GM18507 (cell line): ENCODE measurements at regions not wholly inside any gene's neighbourhood (a gene's known extent, or its start where the extent isn't known, plus 50 kb on each side); places are given as distances from the start of the nearest gene placed in this dataset.

ENCODE experiments used
- DNase-seq: peaks from one replicate; pipeline ENCODE4 v3.0.0; 2011; ENCODE audit warnings: low read depth; ENCODE audit not compliant: insufficient read length; ENCODE audit errors: extremely low spot score
- FAIRE-seq: peaks from 2 replicates; lab custom pipeline; 2011; peaks lifted over from hg19 to GRCh38; lab: Jason Lieb, UNC

DNA sequence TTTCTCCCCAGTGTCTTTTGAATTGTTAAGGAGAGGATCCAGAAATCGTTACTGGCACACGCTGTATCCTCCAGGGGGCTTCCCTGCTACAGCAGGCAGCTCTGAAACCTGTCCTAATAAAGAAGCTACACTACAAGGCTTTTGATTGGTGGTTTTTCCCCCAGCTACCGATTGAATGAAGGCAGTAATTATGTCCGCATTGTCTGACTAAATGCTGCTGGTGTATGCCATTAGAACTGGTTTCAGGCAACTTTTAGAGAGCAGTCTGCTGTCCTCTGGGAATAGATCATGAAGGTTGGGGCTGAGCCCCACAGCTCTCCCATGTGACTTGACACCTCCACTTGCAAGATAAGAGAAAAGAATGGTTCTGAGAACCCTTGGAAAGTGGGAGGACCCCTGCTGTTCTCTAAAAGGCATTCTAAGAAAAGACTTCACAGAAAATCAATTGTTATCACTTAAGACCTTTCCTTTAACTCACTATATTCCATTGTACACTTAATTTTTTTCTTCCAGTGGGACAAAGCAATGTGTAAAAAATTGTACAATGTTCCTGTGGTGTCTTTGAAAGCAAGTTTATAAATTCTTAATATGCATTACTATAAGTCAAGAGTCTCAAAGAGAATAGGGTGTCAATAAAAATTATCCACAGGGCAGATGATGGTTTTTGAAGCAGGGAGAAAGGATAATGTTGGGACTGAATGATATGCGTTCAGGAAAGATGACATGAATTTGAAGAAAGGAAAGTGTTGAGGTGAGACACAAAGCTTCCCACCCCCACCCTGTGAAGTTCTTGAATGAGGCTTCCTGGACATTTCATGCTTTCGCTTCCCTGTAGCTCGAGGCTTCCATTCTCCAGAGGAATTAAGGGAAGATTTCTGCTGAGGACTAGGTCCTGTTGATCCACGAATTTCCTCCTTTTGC is 53.0 kb upstream of the DAZL start:
- DNase-seq (no peak), FAIRE-seq (no peak)

DNA sequence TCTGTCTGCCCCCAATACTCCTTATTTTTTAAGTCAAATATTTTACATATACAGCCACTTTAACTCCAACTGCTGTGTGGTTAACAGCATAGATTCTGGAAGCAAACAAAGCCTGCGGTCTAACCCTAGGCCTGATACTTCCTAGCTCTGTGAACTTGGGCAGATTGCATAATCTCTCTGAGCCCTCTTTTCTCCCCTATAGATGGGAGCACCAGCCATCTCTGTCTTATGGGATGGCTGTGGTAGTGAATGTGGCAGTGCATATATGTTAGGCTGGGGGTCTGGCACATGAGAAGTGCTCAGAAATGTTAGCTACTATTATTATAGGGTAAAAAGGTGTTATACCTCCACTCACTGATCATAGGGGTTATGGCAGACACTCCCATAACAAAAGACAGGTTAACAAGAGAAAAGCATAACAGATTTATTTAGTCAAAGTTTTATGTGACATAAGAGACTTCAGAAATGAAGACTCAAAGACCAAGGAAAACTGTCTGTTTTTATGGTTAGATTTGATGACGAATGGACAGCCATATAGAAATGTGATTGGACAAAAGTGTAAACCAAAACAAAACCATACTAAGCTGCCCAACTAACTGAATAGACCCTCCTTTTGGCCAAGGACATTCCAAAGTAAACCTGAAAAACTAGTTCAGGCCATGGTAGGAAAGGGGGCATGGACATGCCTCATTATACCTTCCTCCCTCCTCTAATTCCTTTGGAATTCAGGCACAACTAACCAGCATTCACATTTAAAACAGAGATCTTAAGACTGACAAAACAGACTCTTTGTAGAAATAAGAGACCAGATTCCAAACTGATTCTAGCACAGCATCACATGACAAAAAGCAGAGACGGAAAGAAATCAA is 53.9 kb upstream of the DAZL start:
- no peak for DNase-seq
- FAIRE-seq: no peak

GRCh38 chr3:16663854-16664712 is 58.9 kb upstream of the DAZL start:
- FAIRE-seq (no peak), DNase-seq (no peak)

GRCh38 chr3:16665282-16665741 is 60.1 kb upstream of the DAZL start:
- no peak for DNase-seq
- FAIRE-seq: no peak

DNA sequence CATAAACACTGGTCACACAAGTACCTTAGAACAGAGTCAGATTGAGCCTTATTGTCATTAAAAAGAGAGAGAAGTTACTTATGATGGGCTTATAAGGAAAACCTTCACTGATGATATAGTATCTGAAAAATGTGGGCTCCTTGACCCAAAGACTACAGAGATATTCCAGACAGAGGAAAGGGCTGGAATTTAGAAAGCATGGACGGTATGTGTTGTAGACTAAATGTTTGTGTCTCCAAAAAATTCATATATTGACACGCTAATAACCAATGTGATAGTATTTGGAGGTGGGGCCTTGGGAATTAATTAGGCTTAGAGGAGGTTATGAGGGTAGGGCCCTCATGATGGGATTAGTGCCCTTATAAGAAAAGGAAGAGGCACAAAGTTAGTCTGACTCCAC is 61.0 kb upstream of the DAZL start:
- DNase-seq (no peak), FAIRE-seq (no peak)

DNA sequence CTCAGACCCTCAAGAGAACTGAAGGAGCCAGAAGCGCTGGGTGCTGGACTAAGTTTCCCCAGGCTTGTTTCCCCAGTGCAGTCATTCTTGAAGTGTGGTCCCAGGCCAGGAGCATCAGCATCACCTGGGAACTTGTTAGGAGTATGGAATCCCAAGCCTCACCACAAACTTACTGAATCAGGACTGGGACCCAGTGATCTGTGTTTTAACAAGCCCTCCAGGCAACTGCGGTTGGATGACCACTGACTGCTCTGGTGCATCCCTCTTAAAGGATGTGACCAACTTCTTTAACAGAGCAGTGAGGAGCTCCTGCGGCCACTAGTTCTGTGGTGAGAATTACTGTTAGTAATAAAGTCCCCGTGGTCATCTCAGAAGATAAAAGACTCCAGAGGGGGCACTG is 62.4 kb upstream of the DAZL start:
- FAIRE-seq (no peak), DNase-seq (no peak)

DNA sequence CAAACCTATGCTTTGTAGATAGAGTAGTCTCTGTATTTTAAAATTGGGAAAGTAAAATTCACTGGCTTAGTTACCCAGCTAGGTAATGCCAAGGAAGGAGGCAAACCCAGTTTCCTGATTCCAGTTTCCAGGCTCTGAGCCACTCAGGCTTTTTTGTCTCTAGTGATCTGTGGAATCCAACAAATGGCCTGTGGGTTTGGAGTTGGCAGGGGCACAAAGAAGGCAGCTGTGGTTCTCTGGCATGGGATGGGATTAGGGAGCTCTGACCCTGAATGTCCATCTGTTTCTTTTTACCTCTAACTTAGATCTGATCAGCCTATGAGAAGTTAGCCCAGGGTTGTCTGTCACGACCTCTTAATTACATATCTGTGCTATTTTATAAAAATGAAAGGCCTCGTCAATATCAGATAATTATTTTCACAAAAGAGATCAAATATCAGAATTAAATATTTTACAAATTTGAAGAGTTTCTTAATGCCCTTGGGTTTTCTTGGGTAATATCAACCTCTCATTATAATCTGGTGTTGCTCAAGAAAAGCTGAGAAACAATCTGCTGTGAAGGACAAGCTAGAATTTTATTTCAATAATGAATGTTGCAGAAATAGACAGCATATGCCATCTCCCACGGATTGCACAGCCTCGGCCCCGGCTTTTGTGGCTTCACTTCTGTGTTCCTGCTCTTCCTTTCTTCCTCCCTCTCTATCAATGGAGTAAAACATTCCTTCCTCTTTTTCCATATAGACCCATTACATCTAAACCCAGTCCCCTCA is 63.7 kb upstream of the DAZL start:
- FAIRE-seq: no peak
- DNase-seq: no peak

GRCh38 chr3:16670191-16670590 is 65.0 kb upstream of the DAZL start:
- DNase-seq: no peak
- no peak for FAIRE-seq

DNA sequence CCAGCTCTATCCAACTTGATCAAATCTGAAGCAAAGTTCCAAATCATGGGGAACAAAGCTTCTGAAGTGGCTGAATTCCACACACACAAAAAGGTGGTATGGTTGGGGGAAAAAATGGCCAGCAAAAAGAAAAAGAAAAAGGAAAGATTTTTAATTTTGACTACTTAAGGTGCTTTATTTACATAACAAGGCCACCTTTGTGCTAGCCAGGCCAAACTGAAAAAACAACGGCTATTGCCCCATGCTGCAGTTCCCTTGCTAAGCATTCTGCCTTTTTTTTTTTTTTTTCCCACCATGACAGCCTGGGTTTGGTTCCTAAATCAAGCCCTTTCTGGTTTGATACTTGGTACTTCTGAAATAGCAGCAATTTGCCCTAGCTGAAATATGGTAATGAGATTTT is 66.5 kb upstream of the DAZL start:
- FAIRE-seq (no peak), DNase-seq (no peak)

DNA sequence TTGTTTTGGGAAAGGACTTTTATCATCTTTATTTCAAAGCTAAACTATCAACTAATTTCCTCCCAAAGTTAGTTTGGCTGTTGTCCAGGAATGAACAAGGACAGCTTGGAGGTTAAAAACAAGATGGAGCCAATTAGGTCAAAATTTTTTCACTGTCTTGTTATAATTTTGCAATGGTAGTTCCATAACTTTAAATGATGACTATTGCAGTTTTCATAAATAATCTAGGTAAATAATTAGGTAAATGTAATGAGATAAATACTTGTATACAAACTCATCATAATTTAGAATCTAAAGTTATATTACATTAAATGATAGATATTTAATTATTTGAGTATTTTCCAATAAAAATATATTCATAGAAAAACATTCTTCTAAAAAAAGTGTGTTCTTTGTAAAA is 68.3 kb upstream of the DAZL start:
- FAIRE-seq (no peak), DNase-seq (no peak)

GRCh38 chr3:16675805-16676204 is 70.6 kb upstream of the DAZL start:
- DNase-seq: no peak
- FAIRE-seq: no peak

DNA sequence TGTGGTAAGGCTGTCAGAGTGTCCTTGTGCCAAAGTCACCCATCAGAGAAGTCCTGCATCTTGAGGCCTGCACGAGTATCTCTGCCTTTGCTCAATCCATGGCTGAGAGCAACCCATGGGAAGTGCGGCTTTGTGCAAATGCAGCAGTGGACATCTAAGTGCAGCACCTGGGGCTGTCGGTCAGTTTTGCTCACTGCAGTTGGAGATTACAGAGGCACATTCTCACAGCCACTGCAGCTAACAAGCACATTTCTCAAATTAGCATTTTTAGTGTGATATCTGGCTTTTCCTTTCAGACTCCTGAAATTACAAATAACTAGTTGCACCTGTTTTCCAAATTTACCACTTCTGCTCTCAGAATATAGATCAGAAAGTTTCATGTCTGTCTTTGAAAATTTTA is 81.5 kb upstream of the DAZL start:
- no peak for DNase-seq
- no peak for FAIRE-seq

GRCh38 chr3:16687221-16687620 is 82.0 kb upstream of the DAZL start:
- FAIRE-seq (no peak), DNase-seq (no peak)

DNA sequence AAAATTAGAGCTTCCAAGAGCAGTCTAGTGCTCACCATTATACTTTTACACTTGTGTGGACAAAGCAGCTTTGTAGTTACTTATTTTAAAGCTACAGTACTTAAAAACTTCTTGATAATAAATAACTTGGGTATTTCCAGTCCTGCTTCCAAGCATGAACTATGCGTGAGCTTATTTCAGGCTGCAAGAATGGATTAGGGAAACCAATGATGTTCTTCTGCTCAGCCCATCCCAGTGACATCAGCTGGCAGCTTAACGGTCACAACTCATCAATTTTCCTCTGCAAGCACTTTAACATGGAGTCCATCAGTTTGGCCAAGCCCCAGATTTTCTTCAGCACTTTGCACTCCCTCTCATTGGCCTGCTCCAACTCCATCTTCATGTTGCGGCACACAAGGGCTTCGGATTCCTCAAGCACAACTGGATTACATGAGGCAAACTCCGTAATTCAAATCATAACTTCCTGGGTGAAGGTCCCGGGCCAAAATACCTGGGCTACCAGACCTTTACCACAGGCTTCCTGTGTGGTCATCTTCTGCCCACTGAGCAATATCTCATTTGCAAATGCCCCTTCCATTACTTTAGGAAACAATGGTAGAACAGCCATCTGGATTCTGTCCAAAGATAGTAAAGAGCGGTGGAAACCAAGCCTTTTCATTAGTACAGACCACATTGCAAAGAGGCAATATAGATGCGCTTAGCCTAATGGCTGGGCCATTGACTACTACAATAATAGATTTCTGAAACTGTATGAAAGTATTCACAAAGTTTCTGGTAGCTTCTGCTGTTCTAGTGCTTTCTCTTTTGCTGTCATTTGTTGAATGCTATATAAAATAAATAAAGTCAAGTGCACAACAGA is 87.5 kb upstream of the DAZL start:
- no peak for FAIRE-seq
- no peak for DNase-seq

- no peak for FAIRE-seq
- no peak for DNase-seq
Observed at GRCh38 chr3:16693820-16694219, 88.6 kb upstream of the DAZL start.

DNA sequence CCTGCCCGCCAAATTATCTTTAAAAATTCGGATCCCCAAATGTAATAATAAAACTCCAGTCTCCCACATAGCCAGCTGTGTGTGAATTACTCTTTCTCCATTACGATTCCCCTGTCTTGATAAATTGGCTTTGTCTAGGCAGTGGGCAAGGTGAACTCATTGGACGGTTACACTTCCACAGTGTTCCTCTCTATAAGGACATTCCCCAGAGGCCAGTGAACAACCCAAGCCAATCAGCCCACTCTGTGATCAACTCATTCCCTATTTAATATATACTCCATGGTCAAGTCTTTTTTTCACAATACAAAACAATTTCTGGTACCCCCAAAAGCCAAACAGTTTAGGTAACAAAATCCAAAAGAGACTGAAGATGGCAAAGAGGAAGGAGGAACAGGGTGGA is 90.5 kb upstream of the DAZL start:
- DNase-seq (no peak), FAIRE-seq (no peak)

GRCh38 chr3:16697443-16698147 is 92.4 kb upstream of the DAZL start:
- FAIRE-seq (no peak), DNase-seq (no peak)

- no peak for DNase-seq
- FAIRE-seq: no peak
Observed at GRCh38 chr3:16700651-16701050, 95.4 kb upstream of the DAZL start.
